GM13976 (cell line): ENCODE measurements at regions not wholly inside any gene's neighbourhood (a gene's known extent, or its start where the extent isn't known, plus 50 kb on each side); places are given as distances from the start of the nearest gene placed in this dataset.

Source experiments
- DNase-seq: peaks from one replicate; pipeline ENCODE4 v3.0.0; 2012; ENCODE audit warnings: low spot score
- in situ Hi-C: fragments of 300-500 bp; cut with MboI; formaldehyde crosslinking; loops from one replicate; pipeline ENCODE4 v1.12.0; 2022; ENCODE audit warnings: low sequenced_read_pairs, mixed read lengths, inconsistent platforms; ENCODE audit not compliant: unreplicated experiment
- TF ChIP-seq, protein P1 (sequence below): IDR thresholded peaks from 2 replicates; pipeline ENCODE4 v1.5.1; 2012; ENCODE audit warnings: borderline replicate concordance, mild to moderate bottlenecking; ENCODE audit not compliant: insufficient read depth; ENCODE audit errors: extremely low read depth, missing control alignments, control extremely low read depth

DNA sequence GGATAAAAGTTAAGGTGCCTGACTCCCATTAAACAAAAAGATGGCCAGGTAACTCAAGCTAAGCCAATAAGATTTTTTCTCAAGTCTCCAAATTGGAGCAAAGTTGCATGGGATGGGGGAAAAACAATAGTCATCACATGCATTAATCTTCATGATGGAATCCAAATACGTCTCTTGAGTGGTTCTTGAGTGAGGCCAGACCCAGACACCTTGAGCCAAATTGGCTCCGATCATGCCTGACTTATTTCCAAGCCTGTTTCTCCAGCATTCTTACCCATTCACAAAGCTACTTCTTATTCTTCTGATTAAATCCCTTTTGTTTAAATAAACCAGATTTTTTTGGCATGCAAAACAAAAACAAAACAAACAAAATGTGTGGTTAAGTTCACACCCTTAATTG lies 420.3 kb upstream of the NRSN1 start:
- TF ChIP-seq, protein P1, sequence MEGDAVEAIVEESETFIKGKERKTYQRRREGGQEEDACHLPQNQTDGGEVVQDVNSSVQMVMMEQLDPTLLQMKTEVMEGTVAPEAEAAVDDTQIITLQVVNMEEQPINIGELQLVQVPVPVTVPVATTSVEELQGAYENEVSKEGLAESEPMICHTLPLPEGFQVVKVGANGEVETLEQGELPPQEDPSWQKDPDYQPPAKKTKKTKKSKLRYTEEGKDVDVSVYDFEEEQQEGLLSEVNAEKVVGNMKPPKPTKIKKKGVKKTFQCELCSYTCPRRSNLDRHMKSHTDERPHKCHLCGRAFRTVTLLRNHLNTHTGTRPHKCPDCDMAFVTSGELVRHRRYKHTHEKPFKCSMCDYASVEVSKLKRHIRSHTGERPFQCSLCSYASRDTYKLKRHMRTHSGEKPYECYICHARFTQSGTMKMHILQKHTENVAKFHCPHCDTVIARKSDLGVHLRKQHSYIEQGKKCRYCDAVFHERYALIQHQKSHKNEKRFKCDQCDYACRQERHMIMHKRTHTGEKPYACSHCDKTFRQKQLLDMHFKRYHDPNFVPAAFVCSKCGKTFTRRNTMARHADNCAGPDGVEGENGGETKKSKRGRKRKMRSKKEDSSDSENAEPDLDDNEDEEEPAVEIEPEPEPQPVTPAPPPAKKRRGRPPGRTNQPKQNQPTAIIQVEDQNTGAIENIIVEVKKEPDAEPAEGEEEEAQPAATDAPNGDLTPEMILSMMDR: no peak
- DNase-seq: no peak
- in situ Hi-C loops: no loop called here

DNA sequence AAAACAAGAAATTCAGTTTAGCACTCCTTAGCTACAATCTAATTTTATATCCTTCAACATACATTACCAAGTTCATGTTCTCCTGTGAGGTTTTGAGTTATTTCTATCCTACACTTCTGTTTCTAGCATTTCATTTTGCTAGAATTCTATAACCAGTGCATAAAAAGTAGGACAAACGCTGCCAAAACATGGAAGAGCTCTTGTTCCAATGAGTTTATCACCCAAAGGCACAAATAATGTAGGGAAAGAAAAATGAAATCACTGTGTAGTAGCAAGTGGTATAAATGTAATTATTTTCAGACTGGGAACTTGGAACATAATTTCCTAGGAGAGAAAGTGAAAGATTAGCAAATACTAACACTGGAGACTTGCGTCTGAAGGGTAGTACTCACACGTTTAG lies 413.3 kb upstream of the NRSN1 start:
- no peak for DNase-seq
- in situ Hi-C loops: no loop called here
- TF ChIP-seq, protein P1: no peak

DNA sequence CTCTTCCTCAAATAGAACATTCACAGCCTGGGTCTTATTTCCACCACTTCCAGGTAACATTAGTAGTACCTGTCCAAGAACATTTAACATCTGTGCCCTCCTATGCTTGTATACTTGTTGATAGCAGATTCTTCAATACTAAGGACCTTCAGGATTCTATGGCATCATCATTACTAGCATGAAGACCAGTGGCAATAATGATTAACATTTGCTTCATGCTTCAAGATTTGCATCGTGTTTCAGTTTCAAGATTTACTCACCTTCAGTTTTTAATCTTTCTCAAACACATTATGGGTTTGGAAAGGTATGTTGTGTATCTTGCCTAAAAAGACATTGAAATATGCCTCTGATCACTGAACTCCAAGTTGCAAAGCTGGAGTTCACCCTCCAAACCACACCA lies 412.8 kb upstream of the NRSN1 start:
- TF ChIP-seq, protein P1: no peak
- in situ Hi-C loops: no loop called here

DNA sequence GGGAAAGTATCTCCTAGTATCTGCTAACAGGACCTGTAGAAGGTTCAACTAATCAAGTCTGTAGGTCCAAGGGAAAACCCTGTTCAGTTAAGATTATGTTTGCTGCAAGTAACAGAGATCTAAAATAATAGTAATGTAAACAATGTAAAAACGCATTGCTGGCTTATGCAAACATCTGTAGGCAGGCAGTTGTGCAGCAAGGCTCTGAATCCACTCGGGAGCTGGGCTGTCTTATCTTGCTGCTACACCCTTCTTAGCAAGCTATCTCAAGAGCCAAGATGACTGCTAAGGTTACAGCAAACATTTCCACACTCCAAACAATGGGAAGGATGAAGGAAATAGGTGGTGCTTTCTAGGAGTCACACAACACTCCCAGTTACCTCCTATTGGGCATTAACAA lies 397.3 kb upstream of the NRSN1 start:
- DNase-seq: no peak
- TF ChIP-seq, protein P1: no peak
- in situ Hi-C loops: no loop called here

More for the DNA sequence above, 412.8 kb upstream of the NRSN1 start:
- no peak for DNase-seq

DNA sequence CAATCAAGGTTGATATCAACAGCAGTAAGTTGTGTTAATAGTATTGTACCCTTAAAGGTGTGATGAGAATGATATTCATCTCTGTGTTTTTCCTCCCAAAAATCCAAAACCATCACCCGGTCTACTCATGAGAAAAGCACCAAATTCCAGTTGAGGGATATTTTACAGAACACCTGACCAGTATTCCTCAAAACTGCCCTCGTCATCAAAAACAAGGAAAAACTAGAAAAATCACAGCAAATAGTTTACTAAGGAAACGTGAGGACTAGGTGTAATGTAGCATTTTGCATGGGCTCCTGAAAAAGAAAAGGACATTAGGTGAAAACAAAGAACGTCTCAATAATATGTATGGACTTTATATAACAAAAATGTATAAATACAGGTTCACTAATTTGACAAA lies 394.4 kb upstream of the NRSN1 start:
- in situ Hi-C loops: no loop called here
- no peak for DNase-seq
- TF ChIP-seq, protein P1: no peak

DNA sequence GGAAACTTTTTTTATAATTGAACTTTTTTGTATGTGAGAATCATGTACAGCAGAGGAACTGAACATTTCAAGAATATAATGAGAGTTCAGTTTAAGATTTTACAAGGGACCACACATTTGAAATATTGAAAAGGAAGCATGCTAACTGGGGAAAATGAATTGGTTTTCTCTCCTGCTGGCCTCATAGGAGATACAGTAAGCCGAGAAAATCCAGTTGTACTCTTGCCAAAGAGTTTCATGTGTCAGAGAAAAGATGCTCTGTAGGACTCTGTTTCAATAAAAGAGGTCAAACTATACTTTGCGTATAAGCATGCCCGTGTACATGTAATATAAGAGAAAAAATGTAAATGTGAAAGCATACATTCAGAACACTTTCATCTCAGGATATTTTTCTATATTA lies 393.5 kb upstream of the NRSN1 start:
- TF ChIP-seq, protein P1: no peak
- in situ Hi-C loops: no loop called here
- no peak for DNase-seq

DNA sequence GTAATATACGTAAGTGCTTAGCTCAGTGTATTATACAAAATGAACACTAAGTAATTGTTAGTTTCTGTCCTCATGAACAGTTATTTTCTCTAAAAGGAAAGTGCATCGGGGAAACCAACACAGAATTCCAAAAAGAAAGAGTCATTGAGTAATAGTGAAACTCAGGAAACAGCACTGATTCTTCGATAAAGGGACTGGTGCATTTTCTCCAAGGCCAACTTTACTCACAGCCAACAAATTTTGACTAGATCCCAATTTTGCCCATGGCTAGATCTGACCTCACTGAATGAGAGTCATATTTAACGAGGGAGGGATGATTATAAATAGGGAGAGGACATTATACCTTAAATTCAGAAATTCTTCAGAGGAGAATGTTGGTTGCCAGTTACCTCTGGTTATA lies 390.9 kb upstream of the NRSN1 start:
- TF ChIP-seq, protein P1: no peak
- DNase-seq: no peak
- in situ Hi-C loops: no loop called here
